ENCODE measurements at regions not wholly inside any gene's neighbourhood (a gene's known extent, or its start where the extent isn't known, plus 50 kb on each side); places are given as distances from the start of the nearest gene placed in this dataset.

GRCh38 chr2:240197462-240198139, 57.1 kb upstream of the OTOS start:
- TF ChIP-seq CTCF (IDR thresholded peaks at IDR 0.05): no peak
- intact Hi-C loops (cut with micrococcal nuclease): no loop called here
- Mint-ChIP-seq H3K27me3 (ENCODE audit: low read depth in 3 of 3) (peaks cover 6 to 9% (median 7%) of the 10 kb centered on the region in 3 donors), H3K27ac (no peak overlapping the region), H3K4me1 (no peaks in the 10 kb centered on the region), H3K4me3 (no peak overlapping the region), H3K9me3 (no peaks in the 10 kb centered on the region), H3K36me3 (no peaks in the 10 kb centered on the region)
- no peaks in the 10 kb centered on the region for H3K4me1 ChIP-seq (ENCODE audit: control insufficient read depth in 1 of 2, insufficient read depth in 2 of 2, low read length in 2 of 2)
- H3K9ac ChIP-seq (ENCODE audit: insufficient read depth, low read length, poor library complexity, severe bottlenecking): no peak overlapping the region
- no peaks in the 10 kb centered on the region for H3K36me3 ChIP-seq (replicated peaks in 1 of 2; ENCODE audit: control insufficient read depth in 1 of 2, insufficient read depth in 2 of 2, low read length in 2 of 2)
- no peak overlapping the region for H3K4me3 ChIP-seq (replicated peaks in 1 of 3; ENCODE audit: low read depth in 2 of 3, low read length in 3 of 3)
- H2AFZ ChIP-seq (ENCODE audit: insufficient read depth, low read depth, low read length, poor library complexity, severe bottlenecking): no peak overlapping the region
- H3K27me3 ChIP-seq (ENCODE audit: control insufficient read depth in 2 of 2, insufficient read depth in 2 of 2, low read length in 2 of 2): peaks cover 0 to 3% of the 10 kb centered on the region in 2 donors
- H3K27ac ChIP-seq (ENCODE audit: low read depth in 1 of 2, low read length in 2 of 2): no peak overlapping the region
- H3K9me3 ChIP-seq (replicated peaks in 1 of 2; ENCODE audit: control insufficient read depth in 1 of 2, insufficient read depth in 1 of 2, low read length in 2 of 2): no peaks in the 10 kb centered on the region
- no peaks in the 10 kb centered on the region for H4K20me1 ChIP-seq (ENCODE audit: insufficient read depth, low read length)
- H3K4me2 ChIP-seq (replicated peaks; ENCODE audit: extremely low read depth, low read length, poor library complexity, severe bottlenecking): no peak overlapping the region
- no peak for DNase-seq
- no peaks in the 10 kb centered on the region for H3K79me2 ChIP-seq (ENCODE audit: insufficient read depth, low read length)
- 94% methylated on average over 17 of the region's 17 CpGs for WGBS (ENCODE audit: insufficient coverage)

GRCh38 chr2:240198226-240198625, 57.8 kb upstream of the OTOS start:
- H2AFZ ChIP-seq (ENCODE audit: insufficient read depth, low read depth, low read length, poor library complexity, severe bottlenecking): no peak overlapping the region
- H3K9me3 Mint-ChIP-seq: peaks cover 0 to under 1% (median 0%) of the 10 kb centered on the region in 7 donors
- no peaks in the 10 kb centered on the region for H3K4me1 ChIP-seq (ENCODE audit: control insufficient read depth in 1 of 2, insufficient read depth in 2 of 2, low read length in 2 of 2)
- H3K4me2 ChIP-seq (replicated peaks; ENCODE audit: extremely low read depth, low read length, poor library complexity, severe bottlenecking): no peak overlapping the region
- H3K4me3 ChIP-seq (replicated peaks in 1 of 3; ENCODE audit: low read depth in 2 of 3, low read length in 3 of 3): no peak overlapping the region
- H4K20me1 ChIP-seq (ENCODE audit: insufficient read depth, low read length): no peaks in the 10 kb centered on the region
- H3K4me1 Mint-ChIP-seq: no peaks in the 10 kb centered on the region
- peaks cover 0 to 3% of the 10 kb centered on the region in 2 donors for H3K27me3 ChIP-seq (ENCODE audit: control insufficient read depth in 2 of 2, insufficient read depth in 2 of 2, low read length in 2 of 2)
- H3K36me3 Mint-ChIP-seq: no peaks in the 10 kb centered on the region
- H3K36me3 ChIP-seq (replicated peaks in 1 of 2; ENCODE audit: control insufficient read depth in 1 of 2, insufficient read depth in 2 of 2, low read length in 2 of 2): no peaks in the 10 kb centered on the region
- no peak for DNase-seq
- intact Hi-C loops (cut with micrococcal nuclease): no loop called here
- no peak for TF ChIP-seq CTCF (IDR thresholded peaks at IDR 0.05)
- no peaks in the 10 kb centered on the region for H3K79me2 ChIP-seq (ENCODE audit: insufficient read depth, low read length)
- H3K27ac ChIP-seq (ENCODE audit: low read depth in 1 of 2, low read length in 2 of 2): no peak overlapping the region
- 90% methylated on average over 4 of the region's 6 CpGs for WGBS (ENCODE audit: insufficient coverage)
- H3K9ac ChIP-seq (ENCODE audit: insufficient read depth, low read length, poor library complexity, severe bottlenecking): no peak overlapping the region
- no peaks in the 10 kb centered on the region for H3K9me3 ChIP-seq (replicated peaks in 1 of 2; ENCODE audit: control insufficient read depth in 1 of 2, insufficient read depth in 1 of 2, low read length in 2 of 2)
- peaks cover 6 to 9% (median 9%) of the 10 kb centered on the region in 3 donors for H3K27me3 Mint-ChIP-seq (ENCODE audit: low read depth in 3 of 3)
- H3K4me3 Mint-ChIP-seq: no peak overlapping the region
- no peak overlapping the region for H3K27ac Mint-ChIP-seq

Data from CD14-positive monocyte (primary cell).